ENCODE measurements at regions not wholly inside any gene's neighbourhood (a gene's known extent, or its start where the extent isn't known, plus 50 kb on each side); places are given as distances from the start of the nearest gene placed in this dataset.

DNA sequence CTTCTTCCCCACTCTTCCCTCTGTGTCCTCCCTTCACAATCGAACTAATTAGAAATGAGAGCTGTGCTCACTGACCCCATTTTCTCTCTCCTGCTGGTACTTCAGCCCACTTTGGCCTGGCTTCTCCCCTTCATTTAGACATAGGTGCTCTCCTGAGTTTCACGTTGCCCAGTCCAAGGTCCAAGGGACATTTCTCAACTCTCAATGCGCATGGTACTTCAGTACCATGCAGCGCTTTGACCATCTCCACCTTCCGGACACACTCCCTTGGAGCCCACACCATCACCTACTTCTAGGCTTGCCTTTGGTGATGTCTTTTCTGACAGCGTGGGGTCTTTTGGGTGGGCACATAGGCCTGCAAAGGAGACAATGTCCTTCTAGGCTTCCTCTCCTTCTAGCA lies 99.7 kb downstream of the ABHD5 start:
- TF ChIP-seq CTCF (IDR thresholded peaks at IDR 0.05): no peak
- TF ChIP-seq EZH2 (IDR thresholded peaks at IDR 0.05; ENCODE audit: borderline replicate concordance, insufficient read depth, low read depth, low read length, poor library complexity, severe bottlenecking): no peak
